Right lobe of liver (tissue), 4 donors: ENCODE measurements at regions not wholly inside any gene's neighbourhood (a gene's known extent, or its start where the extent isn't known, plus 50 kb on each side); places are given as distances from the start of the nearest gene placed in this dataset.

ENCODE experiments used
- POLR2A ChIP-seq: fragments of 450-650 bp; IDR thresholded peaks from one replicate; pipeline ENCODE4 v1.6.1; 2017; ENCODE audit warnings: antibody characterized with exemption, mild to moderate bottlenecking
- TF ChIP-seq, protein P1 (sequence below), 4 donors: fragments of 200-600 bp in 3 of 4; fragments of 450-650 bp in 1 of 4; IDR thresholded peaks; one replicate each; pipeline versions ENCODE4 v1.5.1 to v1.8.0; 2016 to 2022; ENCODE audit warnings: antibody characterized with exemption in 4 of 4, mild to moderate bottlenecking in 2 of 4
- donor health status: DM: no; HTN: no; CAD: no.
- donor health status: DM: no; HTN: no; CAD: no.
- donor health status: DM: no; HTN: yes; CAD: no.

DNA sequence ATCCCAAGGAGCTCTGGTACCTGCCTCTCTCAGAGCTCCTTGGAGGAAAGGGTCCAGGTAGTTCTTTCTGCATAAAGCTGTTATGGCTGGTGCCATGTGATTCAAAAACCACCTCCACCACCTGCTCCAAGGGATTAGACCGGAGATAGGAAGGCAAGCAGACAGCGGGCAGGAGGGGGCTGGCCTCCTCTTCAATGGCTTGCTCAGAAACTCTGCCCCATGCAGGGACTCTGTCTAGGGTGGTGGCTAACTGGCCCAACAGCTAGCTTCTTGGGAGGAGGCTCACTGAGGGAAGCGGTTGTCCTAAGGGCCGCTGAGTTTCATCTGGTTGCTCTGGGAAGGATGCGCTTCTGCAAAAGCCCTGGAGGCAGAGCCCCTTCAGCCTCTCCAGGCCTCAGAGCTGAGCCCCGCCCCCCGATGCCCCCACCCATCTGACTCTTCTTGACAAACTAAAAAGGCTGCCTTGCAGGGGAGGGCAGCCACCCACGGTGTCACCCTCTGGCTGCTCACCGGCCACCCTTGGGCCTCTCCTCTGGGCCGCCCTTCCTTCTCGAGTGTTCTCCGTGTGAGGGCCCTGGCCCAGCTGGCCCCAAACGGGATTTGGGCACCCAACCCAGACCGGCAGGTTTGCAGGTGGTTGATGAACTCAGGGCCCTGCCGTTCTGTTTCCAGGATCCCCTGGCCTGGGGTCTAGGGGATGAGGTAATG lies 90.2 kb downstream of the MCFD2 start:
- TF ChIP-seq, protein P1, sequence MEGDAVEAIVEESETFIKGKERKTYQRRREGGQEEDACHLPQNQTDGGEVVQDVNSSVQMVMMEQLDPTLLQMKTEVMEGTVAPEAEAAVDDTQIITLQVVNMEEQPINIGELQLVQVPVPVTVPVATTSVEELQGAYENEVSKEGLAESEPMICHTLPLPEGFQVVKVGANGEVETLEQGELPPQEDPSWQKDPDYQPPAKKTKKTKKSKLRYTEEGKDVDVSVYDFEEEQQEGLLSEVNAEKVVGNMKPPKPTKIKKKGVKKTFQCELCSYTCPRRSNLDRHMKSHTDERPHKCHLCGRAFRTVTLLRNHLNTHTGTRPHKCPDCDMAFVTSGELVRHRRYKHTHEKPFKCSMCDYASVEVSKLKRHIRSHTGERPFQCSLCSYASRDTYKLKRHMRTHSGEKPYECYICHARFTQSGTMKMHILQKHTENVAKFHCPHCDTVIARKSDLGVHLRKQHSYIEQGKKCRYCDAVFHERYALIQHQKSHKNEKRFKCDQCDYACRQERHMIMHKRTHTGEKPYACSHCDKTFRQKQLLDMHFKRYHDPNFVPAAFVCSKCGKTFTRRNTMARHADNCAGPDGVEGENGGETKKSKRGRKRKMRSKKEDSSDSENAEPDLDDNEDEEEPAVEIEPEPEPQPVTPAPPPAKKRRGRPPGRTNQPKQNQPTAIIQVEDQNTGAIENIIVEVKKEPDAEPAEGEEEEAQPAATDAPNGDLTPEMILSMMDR (IDR thresholded peaks at IDR 0.05): no peak
- no peak for TF ChIP-seq POLR2A
